Mammary epithelial cell (primary cell): ENCODE measurements at regions not wholly inside any gene's neighbourhood (a gene's known extent, or its start where the extent isn't known, plus 50 kb on each side); places are given as distances from the start of the nearest gene placed in this dataset.

ENCODE experiments used
- CTCF ChIP-seq, 2 donors: IDR thresholded peaks in 1 of 2; conservative IDR thresholded peaks in 1 of 2; 2 replicates each; pipeline ENCODE4 v1.5.1; 2011 to 2012; ENCODE audit warnings: inconsistent platforms in 2 of 2, low read length in 2 of 2, mild to moderate bottlenecking in 2 of 2, control low read depth in 1 of 2, low read depth in 1 of 2; ENCODE audit not compliant: insufficient read depth in 1 of 2; ENCODE audit errors: extremely low read depth in 1 of 2
- EZH2 ChIP-seq: IDR thresholded peaks from 2 replicates; pipeline ENCODE4 v1.6.1; 2012; ENCODE audit warnings: low read length, inconsistent platforms, borderline replicate concordance

GRCh38 chr5:142491679-142492078 is 166.9 kb upstream of the SPRY4 start:
- TF ChIP-seq EZH2 (no peak), CTCF (conservative IDR thresholded peaks at IDR 0.05 in 1 of 2, IDR thresholded peaks at IDR 0.05 in 1 of 2; ENCODE audit: extremely low read depth in 1 of 2, insufficient read depth in 1 of 2, low read depth in 1 of 2, low read length in 2 of 2) (no peak)
